A549 (cell line): ENCODE measurements at regions not wholly inside any gene's neighbourhood (a gene's known extent, or its start where the extent isn't known, plus 50 kb on each side); places are given as distances from the start of the nearest gene placed in this dataset.

Source experiments
- ATAC-seq, 2 experiments: fragments of 200-7000 bp in 1 of 2; fragments of >200 bp in 1 of 2; cut with Nextera tagmentation in 1 of 2; cut with Tn5 transposase in 1 of 2; 3 replicates each; pipeline versions ENCODE4 v1.8.0 to v1.9.1; 2018 to 2020; ENCODE audit warnings: mild to moderate bottlenecking in 1 of 2, moderate library complexity in 1 of 2
- CTCF ChIA-PET: fragments of 300-600 bp; sonication (Branson Sonifier 250); formaldehyde crosslinking; extraction: SDS; loops from one replicate; lab custom pipeline; 2021; ENCODE audit warnings: antibody characterized with exemption, inconsistent platforms; lab: Yijun Ruan, JAX
- POLR2A ChIA-PET: fragments of 350-600 bp; formaldehyde crosslinking; extraction: SDS; loops from one replicate; lab custom pipeline; 2021; ENCODE audit warnings: antibody characterized with exemption, inconsistent platforms; lab: Yijun Ruan, JAX
- DNase-seq, 2 experiments: peaks; one replicate each; pipeline versions ENCODE4 v3.0.0 to v3.0.0-alpha.2; 2011 to 2016; ENCODE audit warnings: low read depth in 1 of 2, low spot score in 1 of 2
- FAIRE-seq: peaks from 2 replicates; lab custom pipeline; 2011; peaks lifted over from hg19 to GRCh38; lab: Jason Lieb, UNC
- H3K27ac ChIP-seq, 2 experiments: fragments of >200 bp; sonication (Bioruptor Twin); formaldehyde crosslinking; 3 replicates each; pipeline ENCODE4 v1.5.1; 2016 to 2017
- H3K4me1 ChIP-seq: fragments of >200 bp; sonication (Bioruptor Twin); formaldehyde crosslinking; 3 replicates; pipeline ENCODE4 v1.6.1; 2016
- H3K4me2 ChIP-seq: fragments of >200 bp; sonication (Bioruptor Twin); formaldehyde crosslinking; 3 replicates; pipeline ENCODE4 v1.6.1; 2016
- H3K4me3 ChIP-seq: fragments of >200 bp; sonication (Bioruptor Twin); formaldehyde crosslinking; 3 replicates; pipeline ENCODE4 v1.5.1; 2016
- H3K9me3 ChIP-seq: fragments of >200 bp; sonication (Bioruptor Twin); formaldehyde crosslinking; 3 replicates; pipeline ENCODE4 v1.6.1; 2016
- CBX2 ChIP-seq: fragments of 200-600 bp; sonication (generic); IDR thresholded peaks from 2 replicates; pipeline ENCODE4 v1.6.1; 2016; ENCODE audit warnings: low read depth, mild to moderate bottlenecking, borderline replicate concordance
- CBX8 ChIP-seq: fragments of 200-600 bp; sonication (generic); IDR thresholded peaks from 2 replicates; pipeline ENCODE4 v1.6.1; 2016
- CEBPB ChIP-seq, 2 experiments: fragments of >200 bp in 1 of 2; sonication (Bioruptor Twin) in 1 of 2; formaldehyde crosslinking in 1 of 2; IDR thresholded peaks; 2 replicates each; pipeline ENCODE4 v1.6.1; 2012 to 2016
- ESRRA ChIP-seq: fragments of 150-350 bp; IDR thresholded peaks from 2 replicates; pipeline ENCODE4 v1.6.1; 2014; ENCODE audit warnings: mild to moderate bottlenecking, low read length, borderline replicate concordance
- FOSL2 ChIP-seq, 2 experiments: fragments of 450-650 bp in 1 of 2; fragments of >200 bp in 1 of 2; sonication (Bioruptor Twin) in 1 of 2; formaldehyde crosslinking; IDR thresholded peaks; 2 replicates each; pipeline versions ENCODE4 v1.5.0 to v1.6.1; 2016 to 2020; ENCODE audit warnings: mild to moderate bottlenecking in 1 of 2, moderate library complexity in 1 of 2
- HDAC2 ChIP-seq: fragments of 200-600 bp; sonication (generic); IDR thresholded peaks from 2 replicates; pipeline ENCODE4 v1.6.1; 2016
- HEYL ChIP-seq: fragments of 250-450 bp; sonication (Bioruptor Pico); IDR thresholded peaks from 2 replicates; pipeline ENCODE4 v1.8.0; 2021; ENCODE audit warnings: mild to moderate bottlenecking, moderate library complexity
- HMGXB4 ChIP-seq: fragments of 250-450 bp; sonication (Bioruptor Pico); IDR thresholded peaks from 2 replicates; pipeline ENCODE4 v1.5.0; 2021; ENCODE audit warnings: mild to moderate bottlenecking, moderate library complexity, borderline replicate concordance
- HOXA7 ChIP-seq: fragments of 250-450 bp; sonication (Bioruptor Pico); IDR thresholded peaks from 2 replicates; pipeline ENCODE4 v1.5.0; 2020; ENCODE audit warnings: mild to moderate bottlenecking, moderate library complexity
- HOXB13 ChIP-seq: fragments of 250-450 bp; sonication (Bioruptor Pico); IDR thresholded peaks from 2 replicates; pipeline ENCODE4 v1.5.0; 2020; ENCODE audit warnings: low read depth, mild to moderate bottlenecking, moderate library complexity
- JUN ChIP-seq, 2 experiments: fragments of >200 bp; sonication (Bioruptor Twin); formaldehyde crosslinking; IDR thresholded peaks; 2 replicates in 1 of 2; 3 replicates in 1 of 2; pipeline ENCODE4 v1.6.1; 2016 to 2017
- MAX ChIP-seq: IDR thresholded peaks from 2 replicates; pipeline ENCODE4 v1.6.1; 2012
- MAZ ChIP-seq: fragments of 150-350 bp; IDR thresholded peaks from 2 replicates; pipeline ENCODE4 v1.6.1; 2014; ENCODE audit warnings: antibody characterized with exemption, low read depth, low read length, borderline replicate concordance
- NPAS2 ChIP-seq: fragments of 250-450 bp; sonication (Bioruptor Pico); IDR thresholded peaks from 2 replicates; pipeline ENCODE4 v1.8.0; 2022; ENCODE audit warnings: mild to moderate bottlenecking, moderate library complexity, borderline replicate concordance
- PBX3 ChIP-seq: IDR thresholded peaks from 2 replicates; pipeline ENCODE4 v1.6.1; 2012
- PHF8 ChIP-seq: fragments of 200-600 bp; sonication (generic); IDR thresholded peaks from 2 replicates; pipeline ENCODE4 v1.6.1; 2016; ENCODE audit warnings: low read depth, mild to moderate bottlenecking, antibody characterized with exemption, moderate library complexity, borderline replicate concordance
- RAD21 ChIP-seq, 2 experiments: fragments of >200 bp in 1 of 2; sonication (Bioruptor Twin) in 1 of 2; formaldehyde crosslinking in 1 of 2; IDR thresholded peaks in 1 of 2; conservative IDR thresholded peaks in 1 of 2; 2 replicates in 1 of 2; 3 replicates in 1 of 2; pipeline ENCODE4 v1.6.1; 2012 to 2018; ENCODE audit warnings: inconsistent platforms in 1 of 2
- RCOR1 ChIP-seq: fragments of 150-350 bp; IDR thresholded peaks from 2 replicates; pipeline ENCODE4 v1.6.1; 2014; ENCODE audit warnings: antibody characterized with exemption, low read length, low read depth
- RFX5 ChIP-seq: fragments of 450-650 bp; IDR thresholded peaks from 2 replicates; pipeline ENCODE4 v1.7.1; 2014; ENCODE audit warnings: antibody characterized with exemption, mild to moderate bottlenecking, moderate library complexity
- RNF2 ChIP-seq: fragments of 200-600 bp; sonication (generic); IDR thresholded peaks from 2 replicates; pipeline ENCODE4 v1.6.1; 2016; ENCODE audit warnings: low read depth, mild to moderate bottlenecking, antibody characterized with exemption, moderate library complexity, borderline replicate concordance
- SMC3 ChIP-seq: fragments of >200 bp; sonication (Bioruptor Twin); formaldehyde crosslinking; IDR thresholded peaks from 3 replicates; pipeline ENCODE4 v1.6.1; 2018; ENCODE audit warnings: inconsistent platforms
- WGBS: methylation state at CpG from one replicate; pipeline ENCODE4 v1.1.6; 2017; ENCODE audit errors: missing lambda C conversion rate; 5-methylcytosine and 5-hydroxymethylcytosine counted together
- TF ChIP-seq, protein P1 (sequence below): IDR thresholded peaks from 2 replicates; pipeline ENCODE4 v1.6.1; 2012; ENCODE audit warnings: low read depth, borderline replicate concordance
- TF ChIP-seq, protein P2 (sequence below): fragments of >200 bp; sonication (Bioruptor Twin); formaldehyde crosslinking; IDR thresholded peaks from 3 replicates; pipeline ENCODE4 v1.6.1; 2016

DNA sequence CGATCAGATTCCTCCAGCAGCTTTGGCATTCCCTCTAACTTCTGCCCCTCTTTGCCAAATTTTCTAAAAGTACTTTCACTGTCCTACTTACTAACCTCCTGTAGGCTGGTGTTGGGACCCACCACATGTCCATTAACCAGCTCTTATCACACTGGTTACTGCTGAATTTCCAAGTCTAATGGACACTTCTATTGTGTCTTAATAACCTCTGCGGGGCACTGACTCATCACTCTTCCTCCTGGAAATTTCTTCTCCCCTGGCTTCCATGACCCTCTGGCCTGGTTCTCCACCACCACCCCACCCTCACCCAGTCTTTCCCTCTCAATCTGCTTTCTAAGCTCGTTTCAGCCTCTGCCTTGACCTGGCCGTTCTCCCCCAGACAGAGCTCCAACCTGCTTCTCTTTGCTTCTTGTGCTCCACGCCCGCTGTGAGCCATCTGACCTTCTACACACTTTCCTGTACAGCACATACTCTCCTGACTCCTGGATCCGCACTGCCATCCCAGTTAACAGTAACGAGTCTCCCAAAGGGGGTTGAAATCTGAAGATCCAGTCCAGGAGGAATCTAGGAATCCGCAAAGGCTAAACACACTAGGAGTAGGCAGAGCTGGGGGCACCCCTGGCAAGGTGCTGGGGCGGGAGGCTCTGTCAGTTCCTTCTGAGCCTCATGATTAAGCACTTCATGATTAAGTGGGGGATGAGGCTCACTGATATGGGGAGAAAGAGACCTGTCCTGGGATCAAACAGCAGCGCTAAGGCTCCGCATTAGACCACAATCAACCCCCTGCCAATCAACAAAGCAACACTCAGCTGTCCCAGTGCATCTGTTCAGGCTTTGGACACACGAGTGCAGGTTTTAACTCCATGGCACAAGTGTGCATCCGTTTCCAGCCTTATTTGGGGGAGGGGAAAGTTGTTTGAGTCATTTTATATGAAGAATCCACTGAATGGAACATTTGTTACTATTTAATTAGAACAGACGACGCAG, 146.3 kb downstream of the LY86 start:
- Histone ChIP-seq H3K4me1 (no peaks in the 10 kb centered on the region), H3K4me3 (no peak overlapping the region), H3K27ac (peak overlapping the region in 1 of 2 experiments; percentile 35; a peak in 1 of 6 replicates), H3K9me3 (no peaks in the 10 kb centered on the region), H3K4me2 (0 out of 3 replicates have a peak overlapping the region, but pooled peaks have one; percentile 1)
- no peak for FAIRE-seq
- CTCF ChIA-PET, result interaction anchor here (1.5 kb wide), 1 partner anchor 11 kb away, joined by 7 read pairs; no protein-coding TSS in a partner anchor
- no peak for DNase-seq
- peak in 1 of 2 experiments; percentile 51; a peak in 2 of 6 replicates for ATAC-seq
- POLR2A ChIA-PET, result no interaction called here
- TF ChIP-seq, protein P1, sequence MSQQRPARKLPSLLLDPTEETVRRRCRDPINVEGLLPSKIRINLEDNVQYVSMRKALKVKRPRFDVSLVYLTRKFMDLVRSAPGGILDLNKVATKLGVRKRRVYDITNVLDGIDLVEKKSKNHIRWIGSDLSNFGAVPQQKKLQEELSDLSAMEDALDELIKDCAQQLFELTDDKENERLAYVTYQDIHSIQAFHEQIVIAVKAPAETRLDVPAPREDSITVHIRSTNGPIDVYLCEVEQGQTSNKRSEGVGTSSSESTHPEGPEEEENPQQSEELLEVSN, result no peak
- no peak for TF ChIP-seq CBX8
- TF ChIP-seq CBX2, result no peak
- TF ChIP-seq HOXA7 (CRISPR knock-in tag), result no peak
- TF ChIP-seq MAZ, result no peak
- no peak for TF ChIP-seq RAD21 (conservative IDR thresholded peaks at IDR 0.05 in 1 of 2, IDR thresholded peaks at IDR 0.05 in 1 of 2)
- 67% methylated on average over 14 of the region's 16 CpGs for WGBS

- ChIA-PET POLR2A (no interaction called here), CTCF (interaction anchor here (0.6 to 1.5 kb wide), 2 partner anchors 12 to 853 kb away, joined by 3 to 4 read pairs; no protein-coding TSS in a partner anchor)
- no peaks in the 10 kb centered on the region for H3K4me1 ChIP-seq
- no peak for FAIRE-seq
- H3K27ac ChIP-seq, result no peak overlapping the region
- WGBS, result 86% methylated on average over 22 of the region's 34 CpGs
- H3K9me3 ChIP-seq, result no peaks in the 10 kb centered on the region
- no peak overlapping the region for H3K4me2 ChIP-seq
- no peak for ATAC-seq
- H3K4me3 ChIP-seq, result no peak overlapping the region
- no peak for TF ChIP-seq RCOR1
- TF ChIP-seq SMC3, result no peak
- no peak for TF ChIP-seq RFX5
- TF ChIP-seq PHF8, result no peak
- TF ChIP-seq FOSL2 (IDR thresholded peaks at IDR 0.05), result no peak
- no peak for TF ChIP-seq FOSL2 (CRISPR knock-in tag; IDR thresholded peaks at IDR 0.05)
- TF ChIP-seq, all 56 proteins: peak for 0
- DNase-seq, result no peak
Measured at GRCh38 chr6:6736791-6737654, 148.5 kb downstream of the LY86 start.

GRCh38 chr6:6737671-6738070, 149.2 kb downstream of the LY86 start:
- DNase-seq, result no peak
- Histone ChIP-seq H3K4me1 (no peaks in the 10 kb centered on the region), H3K4me2 (no peak overlapping the region), H3K27ac (no peak overlapping the region), H3K4me3 (no peak overlapping the region), H3K9me3 (no peaks in the 10 kb centered on the region)
- ATAC-seq, result no peak
- 57% methylated on average over 5 of the region's 6 CpGs for WGBS
- ChIA-PET POLR2A (no interaction called here), CTCF (no interaction called here)
- FAIRE-seq, result no peak
- TF ChIP-seq RCOR1 (no peak), RNF2 (no peak), HOXB13 (CRISPR knock-in tag) (no peak), CEBPB (IDR thresholded peaks at IDR 0.05) (no peak), HEYL (CRISPR knock-in tag) (no peak), PHF8 (no peak), SMC3 (no peak), NPAS2 (no peak), HOXA7 (CRISPR knock-in tag) (no peak), HMGXB4 (CRISPR knock-in tag) (no peak), ESRRA (no peak), MAX (no peak), JUN (IDR thresholded peaks at IDR 0.05) (no peak), PBX3 (no peak), HDAC2 (no peak)
- TF ChIP-seq, protein P2, sequence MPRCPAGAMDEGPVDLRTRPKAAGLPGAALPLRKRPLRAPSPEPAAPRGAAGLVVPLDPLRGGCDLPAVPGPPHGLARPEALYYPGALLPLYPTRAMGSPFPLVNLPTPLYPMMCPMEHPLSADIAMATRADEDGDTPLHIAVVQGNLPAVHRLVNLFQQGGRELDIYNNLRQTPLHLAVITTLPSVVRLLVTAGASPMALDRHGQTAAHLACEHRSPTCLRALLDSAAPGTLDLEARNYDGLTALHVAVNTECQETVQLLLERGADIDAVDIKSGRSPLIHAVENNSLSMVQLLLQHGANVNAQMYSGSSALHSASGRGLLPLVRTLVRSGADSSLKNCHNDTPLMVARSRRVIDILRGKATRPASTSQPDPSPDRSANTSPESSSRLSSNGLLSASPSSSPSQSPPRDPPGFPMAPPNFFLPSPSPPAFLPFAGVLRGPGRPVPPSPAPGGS, result no peak
